ENCODE measurements at regions not wholly inside any gene's neighbourhood (a gene's known extent, or its start where the extent isn't known, plus 50 kb on each side); places are given as distances from the start of the nearest gene placed in this dataset.
A peak's percentile ranks its signal among the peaks of the same experiment; 100 is the strongest.
"Not testable (repeated sequence)": the region's sequence is repeated elsewhere in the genome, so short reads cannot be mapped to it uniquely, and the experiment has no call there.

DNA sequence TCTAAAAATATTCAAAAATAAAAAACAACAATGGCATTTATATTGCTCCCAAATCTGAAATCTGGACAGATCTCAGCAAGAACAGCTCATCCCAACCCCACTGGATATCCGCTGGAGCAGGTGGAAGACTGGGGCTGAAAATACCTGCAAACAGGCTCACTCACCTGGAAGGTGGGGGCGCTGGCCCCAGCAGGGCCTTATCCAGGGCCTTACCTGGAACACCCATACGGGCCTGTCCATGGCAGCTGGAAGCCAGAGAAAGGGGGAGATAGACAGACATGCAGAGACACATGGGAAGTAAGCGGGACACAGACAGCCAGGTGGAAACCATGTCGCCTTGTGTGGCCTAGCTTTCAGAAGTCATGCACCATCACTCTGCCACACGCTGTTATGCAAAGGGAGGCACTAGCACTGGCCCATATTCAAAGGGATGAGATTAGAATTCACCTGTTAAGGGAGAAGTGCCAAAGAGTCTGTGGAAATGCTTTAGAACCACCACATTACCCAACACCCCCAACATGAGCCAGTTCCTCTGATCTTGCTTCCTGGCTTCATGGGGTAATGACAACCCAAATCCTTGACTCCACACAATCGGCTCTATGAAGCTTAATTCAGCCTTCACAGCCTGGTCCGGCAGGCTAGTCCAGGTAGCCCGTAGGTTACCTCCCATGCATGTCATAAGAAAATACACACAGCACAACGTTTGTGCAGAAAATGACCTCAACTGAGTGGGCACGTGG is 99.0 kb upstream of the CDYL start:
- DNase-seq (ENCODE audit: low read depth), result no peak

- DNase-seq (ENCODE audit: low read depth), result no peak
Measured at GRCh38 chr6:4676016-4676415, 100.2 kb upstream of the CDYL start.

GRCh38 chr6:4675121-4675520 is 101.1 kb upstream of the CDYL start:
- DNase-seq (ENCODE audit: low read depth), result no peak

GRCh38 chr6:4673861-4674260 is 102.3 kb upstream of the CDYL start:
- no peak for DNase-seq (ENCODE audit: low read depth)

- DNase-seq (ENCODE audit: low read depth), result no peak
Measured at GRCh38 chr6:4672772-4673171, 103.4 kb upstream of the CDYL start.

GRCh38 chr6:4671587-4672115 is 104.6 kb upstream of the CDYL start:
- no peak for DNase-seq (ENCODE audit: low read depth)

- no peak for DNase-seq (ENCODE audit: low read depth)
Measured at GRCh38 chr6:4670824-4671409, 105.3 kb upstream of the CDYL start.

DNA sequence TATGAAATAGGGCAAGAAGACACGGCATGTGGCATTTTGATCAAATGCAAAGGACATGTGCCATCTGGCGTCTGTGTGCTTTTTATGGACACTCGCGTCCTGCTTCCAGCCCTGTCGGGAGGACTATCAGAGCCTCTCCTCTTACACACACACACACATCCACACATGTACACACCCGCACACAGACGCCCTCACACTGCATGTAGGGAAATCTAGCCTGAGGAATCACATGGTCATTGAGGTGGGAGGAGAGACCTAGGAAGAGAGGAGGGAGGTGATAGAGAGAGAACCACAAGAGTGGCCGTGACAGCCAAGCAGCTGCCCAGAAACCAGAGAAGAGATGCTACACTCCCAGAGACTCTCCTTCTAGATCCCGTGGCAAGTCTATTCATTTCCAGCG is 105.9 kb upstream of the CDYL start:
- DNase-seq (ENCODE audit: low read depth), result no peak

DNA sequence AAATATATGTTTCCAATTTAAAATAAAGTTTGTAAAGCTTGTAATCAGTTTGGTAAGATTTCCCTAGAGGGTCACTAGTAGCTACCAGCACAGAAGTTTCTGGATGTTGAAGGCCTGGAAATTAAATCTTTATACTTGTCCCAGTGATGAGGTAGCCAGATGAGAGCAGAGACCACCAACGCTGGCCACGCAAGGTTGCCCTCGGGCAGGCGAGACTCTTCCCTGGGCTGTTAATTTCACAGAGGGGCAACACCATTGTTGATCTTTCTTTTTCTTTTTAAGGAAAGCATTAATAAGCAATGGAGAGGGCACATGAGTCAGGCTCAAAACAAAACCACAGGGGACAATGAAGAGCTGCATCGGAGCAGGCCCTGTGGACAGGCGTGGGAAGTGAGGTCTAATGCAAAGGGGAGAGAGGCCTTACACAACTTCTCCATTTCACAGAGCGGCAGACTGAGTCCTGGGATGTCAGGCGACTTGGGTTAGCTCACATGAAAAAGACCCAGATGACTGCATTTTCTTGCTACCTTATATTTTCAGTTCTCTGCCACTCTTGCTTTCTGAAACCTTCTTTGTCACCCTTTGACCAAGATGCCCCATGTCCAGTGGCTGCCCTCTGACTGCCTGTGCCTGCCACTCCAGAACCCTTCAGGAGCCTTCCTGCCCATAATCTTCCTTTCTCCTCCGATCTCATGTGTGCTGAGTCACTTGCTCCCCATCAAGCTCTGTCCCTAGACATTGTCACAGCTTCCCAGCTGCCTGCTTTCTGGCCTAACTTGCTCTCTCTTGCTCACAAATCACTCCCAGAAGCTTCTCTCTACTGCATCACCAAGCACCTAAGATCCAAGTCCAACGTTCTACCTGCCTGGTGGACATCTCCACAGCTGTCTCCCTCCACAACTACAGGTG is 107.7 kb upstream of the CDYL start:
- DNase-seq (ENCODE audit: low read depth), result peak; percentile 57

- no peak for DNase-seq (ENCODE audit: low read depth)
Measured at GRCh38 chr6:4667591-4667990, 108.6 kb upstream of the CDYL start.

GRCh38 chr6:4666886-4667513 is 109.2 kb upstream of the CDYL start:
- no peak for DNase-seq (ENCODE audit: low read depth)

DNA sequence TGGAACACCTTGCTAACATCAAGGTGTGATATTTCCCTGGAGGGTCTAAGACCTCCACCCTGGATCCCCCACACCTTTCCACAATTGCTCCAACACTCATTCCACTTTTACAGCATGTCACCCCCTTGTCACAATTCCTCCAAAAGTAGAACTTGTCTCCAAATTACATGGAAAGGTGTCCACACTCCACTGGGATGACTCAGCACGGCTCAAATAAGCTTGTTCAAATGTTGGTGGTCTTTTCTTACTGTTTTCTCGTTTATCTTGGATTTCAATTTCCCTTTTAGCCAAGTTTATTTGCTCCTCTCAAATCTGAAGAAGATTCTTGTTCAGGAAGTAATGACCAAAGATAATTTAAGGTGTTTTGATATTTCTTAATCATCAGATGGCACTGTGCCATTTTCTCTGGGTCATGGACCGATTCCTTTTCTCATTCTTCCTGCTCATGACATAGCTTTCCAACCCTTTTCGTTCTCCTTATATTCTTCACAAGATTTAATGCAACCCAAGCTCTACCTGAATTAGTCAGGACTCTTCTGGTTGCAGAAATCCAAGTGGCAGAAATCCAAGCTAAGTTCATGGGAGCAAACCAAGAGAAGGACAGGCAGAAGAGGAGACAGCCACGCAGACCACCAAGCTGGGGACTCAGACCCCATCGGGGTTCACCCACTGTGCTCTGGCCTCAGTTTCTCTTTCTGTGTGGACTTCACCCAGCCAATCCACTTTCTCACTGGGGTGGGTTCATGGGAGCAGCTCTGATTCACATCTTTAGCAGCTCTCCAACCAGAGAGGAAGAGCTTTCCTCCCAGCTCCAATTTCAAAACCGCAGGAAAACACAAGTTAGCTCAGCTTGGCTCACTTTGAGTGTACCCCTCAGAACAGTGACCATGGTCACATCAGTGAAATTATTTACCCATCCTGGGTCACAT is 110.5 kb upstream of the CDYL start:
- peak; percentile 55 for DNase-seq (ENCODE audit: low read depth)

DNA sequence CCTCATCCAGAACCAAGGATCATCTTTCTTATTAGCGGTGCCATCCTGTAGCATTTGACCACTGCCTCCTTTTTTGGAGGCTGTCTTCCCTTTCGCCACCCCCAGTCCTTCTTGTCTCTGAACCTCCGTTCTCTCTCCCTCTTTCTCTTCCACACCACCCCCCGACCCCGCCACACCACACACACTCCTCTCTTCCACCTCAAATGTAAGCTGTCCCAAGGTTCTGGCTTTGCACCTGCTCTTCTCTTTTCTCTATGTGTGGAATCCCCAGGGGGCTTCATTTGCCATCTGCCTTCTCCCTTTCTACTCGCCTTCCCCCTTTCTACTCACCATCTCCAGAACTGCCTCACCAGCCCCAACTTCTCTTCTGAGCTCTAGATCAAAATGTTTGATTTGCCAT is 111.3 kb upstream of the CDYL start:
- DNase-seq (ENCODE audit: low read depth), result no peak

GRCh38 chr6:4664117-4664626 is 112.0 kb upstream of the CDYL start:
- peak; percentile 57 for DNase-seq (ENCODE audit: low read depth)

- DNase-seq (ENCODE audit: low read depth), result no peak
Measured at GRCh38 chr6:4662886-4663285, 113.3 kb upstream of the CDYL start.

DNA sequence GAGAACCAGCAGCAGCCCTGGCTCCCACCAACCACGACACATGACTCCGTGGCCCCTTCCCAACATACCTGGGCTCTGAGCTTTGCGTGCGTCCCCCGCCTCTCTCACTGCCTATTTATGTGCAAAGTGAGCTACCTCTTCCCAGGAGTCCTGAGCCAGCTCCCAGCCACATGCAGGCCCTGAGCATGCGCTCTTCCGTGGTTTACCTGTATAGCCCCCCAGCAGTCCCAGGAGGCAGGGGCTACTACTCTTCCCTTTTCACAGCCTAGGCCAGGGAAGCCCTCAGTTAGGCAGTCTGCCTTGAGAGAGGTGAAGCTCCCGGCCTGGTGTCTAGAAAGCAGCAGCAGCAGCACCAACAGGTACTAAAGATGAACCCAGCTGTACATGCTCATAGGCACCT is 114.8 kb upstream of the CDYL start:
- no peak for DNase-seq (ENCODE audit: low read depth)

DNA sequence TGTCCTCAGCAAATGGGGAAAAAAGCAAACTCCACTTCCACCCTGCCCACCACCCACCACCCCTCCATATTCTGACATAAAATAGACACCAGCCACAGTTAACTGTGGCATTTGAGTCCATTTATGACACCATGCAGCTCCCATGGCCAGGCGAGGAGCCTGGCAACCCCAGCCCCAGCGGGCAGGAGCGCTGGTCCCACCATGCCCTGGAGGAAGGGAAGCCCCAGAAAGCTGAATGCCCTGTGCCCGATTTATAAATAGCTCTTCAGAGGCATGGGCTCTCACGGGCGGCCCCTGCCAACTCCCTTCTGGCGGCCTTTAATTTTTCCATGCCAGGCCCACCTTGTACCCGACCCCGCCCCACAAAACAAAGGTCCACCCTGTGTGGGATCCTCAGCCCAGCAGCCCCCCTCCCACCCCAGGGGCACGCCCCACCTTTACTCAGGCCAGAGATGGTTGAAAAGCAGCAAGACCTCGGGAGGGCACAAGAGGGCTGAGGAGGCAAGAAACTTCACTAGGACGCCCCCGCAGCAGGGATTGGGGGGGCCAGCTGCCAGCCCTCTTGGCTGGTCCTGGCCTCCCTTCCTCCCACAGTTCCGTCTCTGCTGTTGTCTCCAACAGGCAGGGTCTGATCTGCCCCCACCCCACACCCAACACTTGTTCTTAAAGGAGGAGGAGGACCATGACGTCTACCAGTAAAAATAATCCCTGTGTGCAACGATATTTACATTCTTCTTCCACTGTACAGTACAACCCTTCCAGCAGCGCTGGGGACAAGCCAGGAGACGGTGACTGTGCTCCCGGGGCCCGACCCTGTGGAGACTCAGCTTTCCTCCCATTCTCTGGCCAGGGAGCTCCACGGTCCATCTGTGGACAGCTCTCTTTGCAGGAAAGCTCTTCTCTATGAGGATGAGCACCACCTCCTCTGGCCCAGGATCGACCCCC is 115.6 kb upstream of the CDYL start:
- no peak for DNase-seq (ENCODE audit: low read depth)

GRCh38 chr6:4659719-4660118 is 116.5 kb upstream of the CDYL start:
- not testable (repeated sequence) for DNase-seq (ENCODE audit: low read depth)

- DNase-seq (ENCODE audit: low read depth), result no peak
Measured at GRCh38 chr6:4658486-4658885, 117.7 kb upstream of the CDYL start.

DNA sequence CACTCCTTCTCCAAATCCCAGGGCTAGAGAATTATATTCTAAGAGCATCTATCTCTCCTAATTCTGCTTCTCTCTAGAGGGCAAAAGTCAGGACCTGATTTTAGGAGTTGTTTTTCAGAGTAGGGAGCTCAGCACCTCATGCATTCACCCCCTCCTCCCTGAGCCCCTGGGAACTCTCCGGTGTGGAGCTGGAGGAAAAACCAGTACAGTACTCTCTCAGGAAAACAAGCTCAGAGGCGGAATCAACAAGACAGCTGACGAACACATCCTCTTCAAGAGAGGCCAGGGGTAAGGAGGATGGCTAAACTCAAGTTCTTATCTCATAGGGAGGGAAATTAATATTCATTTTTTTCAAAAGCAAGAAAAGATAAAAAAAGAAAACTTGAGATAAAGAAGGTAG is 120.1 kb upstream of the CDYL start:
- no peak for DNase-seq (ENCODE audit: low read depth)
